HT-29 (cell line): ENCODE measurements at regions not wholly inside any gene's neighbourhood (a gene's known extent, or its start where the extent isn't known, plus 50 kb on each side); places are given as distances from the start of the nearest gene placed in this dataset.
"Not testable (repeated sequence)": the region's sequence is repeated elsewhere in the genome, so short reads cannot be mapped to it uniquely, and the experiment has no call there.

Experiments
- DNase-seq: peaks from one replicate; pipeline ENCODE4 v3.0.0-alpha.2; 2015; ENCODE audit warnings: low spot score

GRCh38 chr6:72457738-72458137 is 164.1 kb upstream of the KCNQ5 start:
- DNase-seq = no peak

DNA sequence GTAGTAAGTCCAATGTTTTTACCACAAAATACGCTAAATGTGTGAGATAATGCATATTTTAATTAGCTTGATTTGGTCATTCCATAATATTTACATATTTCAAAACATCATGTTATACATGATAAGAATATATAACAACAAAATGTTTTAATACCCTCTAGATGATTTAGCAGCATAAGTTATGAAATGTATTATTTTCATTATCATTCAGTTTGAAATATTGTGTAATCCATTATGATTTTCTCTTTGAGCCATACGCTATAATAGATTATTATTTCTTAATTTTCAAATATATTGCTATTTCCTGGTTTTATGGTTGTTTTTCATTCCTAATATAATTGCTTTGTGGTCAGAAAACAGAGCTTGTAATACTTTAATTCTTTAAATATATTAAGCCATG is 163.3 kb upstream of the KCNQ5 start:
- DNase-seq = no peak

DNA sequence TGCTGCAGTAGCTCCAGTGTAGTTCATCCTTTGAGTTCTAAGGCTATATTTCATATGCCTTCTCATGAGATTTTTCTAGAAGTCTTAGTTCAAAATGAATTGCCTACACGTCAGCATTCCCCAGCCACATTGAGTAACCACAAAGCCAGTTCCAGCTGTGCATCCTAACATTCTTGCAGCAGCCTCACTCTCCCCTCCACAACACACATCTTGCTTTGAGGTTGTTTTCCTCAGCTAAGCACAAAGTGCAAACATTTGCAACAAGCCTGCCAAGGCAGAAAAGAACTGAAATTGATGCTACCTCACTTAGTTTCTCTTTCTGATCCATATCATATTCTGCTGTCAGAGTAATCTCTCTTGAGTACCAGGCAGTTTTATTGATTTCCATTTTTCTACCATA is 160.7 kb upstream of the KCNQ5 start:
- DNase-seq = no peak

- DNase-seq = no peak
Measured at GRCh38 chr6:72464246-72464645, 157.6 kb upstream of the KCNQ5 start.

GRCh38 chr6:72464791-72465691 is 156.8 kb upstream of the KCNQ5 start:
- no peak for DNase-seq

DNA sequence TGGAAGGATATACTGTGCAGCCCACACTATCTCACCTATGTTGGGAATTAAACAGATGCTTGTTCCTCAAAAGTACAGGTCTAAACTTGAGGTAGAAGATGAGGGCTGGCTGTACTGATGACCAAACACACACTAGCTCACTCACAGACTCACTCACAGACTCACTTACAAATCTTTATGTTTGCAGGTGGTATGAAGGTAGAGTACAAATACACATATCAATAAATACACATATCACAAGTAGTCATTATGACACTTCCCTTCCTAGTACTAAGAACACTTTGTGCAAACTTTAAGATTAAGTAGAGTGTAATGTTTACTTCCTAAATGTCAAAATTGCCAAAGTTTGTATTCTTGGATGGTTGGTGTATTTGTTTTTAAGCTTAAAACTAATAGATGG is 155.4 kb upstream of the KCNQ5 start:
- DNase-seq = no peak

DNA sequence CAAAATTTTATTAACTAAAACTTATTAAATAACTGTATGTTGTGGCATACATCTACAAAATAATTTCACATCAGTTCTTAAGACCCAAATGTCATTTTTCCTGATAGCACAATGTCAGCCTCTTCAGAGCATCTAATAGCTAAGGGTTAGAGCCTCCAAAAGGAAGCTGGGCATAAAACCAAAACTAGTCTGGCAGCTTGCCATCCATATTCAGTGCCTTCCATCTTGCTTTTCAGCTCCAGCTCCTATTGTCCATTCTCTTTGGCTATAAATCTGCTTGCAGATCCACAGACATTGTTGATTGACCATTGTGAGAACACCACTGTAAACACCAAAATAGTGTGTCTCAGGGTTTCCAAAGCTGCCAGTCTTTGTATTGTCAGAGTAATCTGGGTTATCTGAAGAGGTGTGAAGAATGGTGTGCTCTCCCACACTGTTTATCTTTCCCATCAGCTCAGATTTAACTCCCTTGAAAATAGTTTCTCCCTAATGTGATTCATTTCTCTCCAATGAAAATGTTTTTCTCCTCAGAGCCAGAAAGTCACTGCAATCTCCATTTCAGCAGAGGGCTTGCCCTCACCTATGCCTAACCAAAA is 154.8 kb upstream of the KCNQ5 start:
- no peak for DNase-seq

- not testable (repeated sequence) for DNase-seq
Measured at GRCh38 chr6:72469406-72469983, 152.4 kb upstream of the KCNQ5 start.

DNA sequence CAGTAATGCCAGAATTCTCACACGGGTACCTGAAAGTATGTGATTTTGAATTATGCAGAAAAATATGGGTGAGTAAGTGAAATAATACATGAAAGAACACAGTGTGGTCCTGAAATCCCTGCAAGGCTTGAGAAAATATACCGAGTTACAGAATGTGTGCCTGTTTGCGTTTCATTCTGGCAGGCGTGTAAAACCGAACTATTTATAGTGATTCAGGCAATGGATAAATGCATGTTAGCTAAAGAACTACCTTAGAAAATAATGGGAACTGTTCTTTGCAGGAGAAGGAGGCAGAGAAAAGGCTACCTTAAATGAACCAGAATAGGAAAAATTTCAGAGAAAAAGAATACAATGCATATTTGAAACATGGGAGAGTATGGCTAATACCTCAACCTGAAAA is 145.8 kb upstream of the KCNQ5 start:
- DNase-seq = no peak

DNA sequence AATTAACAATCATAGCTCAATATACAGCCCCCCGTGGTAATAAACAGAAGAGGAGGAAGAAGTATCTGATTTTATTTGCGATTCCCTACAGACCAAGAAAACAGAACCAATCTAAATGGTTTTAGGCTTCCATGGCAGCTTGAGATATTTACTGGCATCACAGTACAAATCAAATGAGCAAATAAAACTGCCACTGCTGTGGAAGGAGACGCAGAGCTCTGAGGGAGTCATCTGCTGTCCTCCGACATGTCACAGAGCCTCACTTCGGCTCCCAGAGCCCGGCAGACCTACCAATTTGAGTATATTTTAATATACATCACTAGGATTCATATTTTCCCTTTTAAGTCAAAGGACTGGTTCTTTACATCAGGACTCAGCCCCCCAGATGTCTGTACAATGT is 145.2 kb upstream of the KCNQ5 start:
- DNase-seq = no peak

DNA sequence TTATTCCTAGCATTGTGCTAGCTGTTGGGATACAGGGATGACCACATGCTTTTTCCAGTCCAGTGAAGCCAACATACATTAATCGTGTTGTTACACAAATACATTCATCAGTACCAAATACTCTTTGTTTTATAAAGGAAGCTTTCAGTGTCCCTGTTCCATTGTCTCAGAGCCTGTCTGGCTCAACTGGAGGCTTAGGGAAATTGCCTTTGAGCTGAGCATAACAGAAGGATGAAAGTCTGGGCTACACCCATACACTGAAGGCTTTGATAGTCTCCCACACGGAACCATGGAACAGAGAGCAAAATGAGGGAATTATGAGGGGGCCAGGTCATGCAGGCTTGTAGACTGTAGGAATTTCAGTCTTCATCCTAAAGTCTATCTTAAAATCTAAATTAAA is 126.4 kb upstream of the KCNQ5 start:
- no peak for DNase-seq

DNA sequence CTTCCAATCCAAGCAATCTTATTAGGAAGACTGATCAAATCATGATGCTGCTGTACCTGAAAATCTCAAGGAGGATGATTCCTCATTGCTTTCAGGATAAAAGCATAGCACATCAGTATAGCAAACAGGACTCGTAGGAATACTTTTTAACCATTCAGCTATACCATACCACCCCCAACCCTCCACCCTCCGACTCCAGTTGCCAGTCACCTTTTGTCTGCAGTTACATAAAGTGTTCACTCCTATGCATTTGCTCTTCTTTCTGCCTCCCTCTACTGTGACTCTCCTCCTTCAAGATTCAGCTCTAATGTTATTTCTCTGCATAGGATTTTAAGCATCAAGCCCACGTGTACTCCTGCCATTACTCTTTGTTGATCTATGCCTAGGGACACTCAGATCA is 124.7 kb upstream of the KCNQ5 start:
- no peak for DNase-seq

GRCh38 chr6:72500669-72501068 is 121.2 kb upstream of the KCNQ5 start:
- no peak for DNase-seq

DNA sequence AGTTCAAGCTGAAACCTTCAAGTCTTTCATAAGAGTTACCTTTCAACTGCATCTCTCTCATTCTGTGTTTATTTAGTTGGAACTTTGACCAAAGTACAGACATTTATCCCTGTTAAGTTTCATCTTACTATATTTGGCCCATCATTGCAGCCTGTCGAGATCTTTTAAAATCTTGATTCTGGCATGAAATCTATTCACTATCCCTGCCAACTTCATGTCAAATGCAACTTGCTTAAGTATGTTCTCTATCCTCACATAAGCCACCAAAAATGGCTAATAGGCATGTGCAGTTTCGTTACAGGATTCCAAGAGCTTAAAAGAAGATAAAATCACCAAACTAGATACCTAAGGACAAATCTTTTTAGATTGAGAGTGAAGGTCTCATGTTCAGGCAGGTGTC is 117.5 kb upstream of the KCNQ5 start:
- DNase-seq = no peak

- no peak for DNase-seq
Measured at GRCh38 chr6:72505446-72505845, 116.4 kb upstream of the KCNQ5 start.

- DNase-seq = no peak
Measured at GRCh38 chr6:72519871-72520270, 102.0 kb upstream of the KCNQ5 start.

GRCh38 chr6:72521684-72522083 is 100.2 kb upstream of the KCNQ5 start:
- no peak for DNase-seq

DNA sequence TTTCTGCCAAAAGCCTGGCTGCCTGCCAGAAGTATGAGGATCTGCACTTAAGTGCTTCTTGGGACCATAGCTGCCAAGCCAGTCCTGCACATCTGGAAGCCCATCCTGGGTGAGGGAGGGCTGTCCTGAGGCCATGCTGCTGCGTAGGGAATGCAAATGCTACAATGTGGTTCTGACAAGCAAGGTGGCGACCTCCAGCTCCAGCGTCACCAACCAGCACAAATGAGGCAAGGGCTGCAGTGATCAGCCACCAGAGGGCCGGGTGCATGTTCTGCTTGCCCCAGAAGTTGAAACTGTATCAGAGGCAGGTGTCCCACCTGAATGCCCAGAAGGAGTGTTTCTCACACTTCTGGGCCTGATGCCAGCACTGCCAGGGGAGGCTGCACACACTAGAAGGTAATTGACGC is 99.1 kb upstream of the KCNQ5 start:
- DNase-seq = peak; percentile 32

GRCh38 chr6:72524011-72524645 is 97.7 kb upstream of the KCNQ5 start:
- no peak for DNase-seq

DNA sequence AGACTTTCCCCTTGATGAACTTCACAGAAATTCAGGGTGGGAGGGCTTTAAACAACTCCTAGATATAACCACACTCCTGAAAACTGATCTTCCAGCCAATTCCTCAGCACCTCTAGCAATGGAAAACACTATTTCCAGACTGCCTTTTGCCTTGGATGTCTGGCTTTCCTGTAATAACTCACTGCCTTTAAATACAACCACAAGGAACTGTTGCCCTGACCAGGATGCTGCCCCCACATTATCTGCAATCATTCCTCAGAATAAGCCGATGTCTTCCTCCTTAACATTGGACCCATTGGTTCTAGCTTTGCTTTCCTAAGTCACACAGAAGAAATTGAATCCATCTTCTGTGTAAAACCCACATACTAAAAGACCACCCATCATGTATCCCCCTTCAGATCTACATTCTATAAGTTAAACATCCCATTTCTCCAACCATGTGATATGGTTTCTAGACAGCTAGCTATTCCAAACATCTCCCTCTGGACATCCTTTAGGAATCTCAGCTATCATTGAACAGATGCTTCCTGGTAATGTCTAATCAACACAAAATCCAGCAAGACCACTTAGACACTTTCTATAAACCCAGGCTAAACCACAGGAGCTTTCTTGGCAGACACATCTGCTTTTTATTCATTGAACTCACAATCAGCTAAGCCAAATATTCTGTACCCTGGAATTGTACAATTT is 95.9 kb upstream of the KCNQ5 start:
- DNase-seq = no peak

DNA sequence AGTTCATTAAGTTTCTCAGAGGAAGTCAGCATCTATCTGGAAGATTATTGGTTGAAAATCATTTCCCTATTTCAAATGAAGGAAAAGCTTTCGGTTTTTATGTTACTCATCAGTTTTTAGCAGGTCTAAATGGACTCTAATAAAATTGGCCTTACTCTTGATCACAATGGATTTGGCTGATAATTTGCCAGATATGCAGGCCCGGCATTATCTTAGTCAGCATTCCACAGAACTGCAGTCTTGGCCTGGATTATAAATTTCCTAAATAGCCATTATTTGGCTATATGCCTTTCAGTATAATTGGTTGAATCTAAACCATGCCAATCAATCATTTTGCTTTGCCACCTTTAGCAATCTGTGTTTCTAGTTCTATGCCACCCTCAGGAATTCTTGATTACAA is 91.7 kb upstream of the KCNQ5 start:
- no peak for DNase-seq

GRCh38 chr6:72530750-72531149 is 91.1 kb upstream of the KCNQ5 start:
- DNase-seq = no peak
